22Rv1 (cell line): ENCODE measurements at regions not wholly inside any gene's neighbourhood (a gene's known extent, or its start where the extent isn't known, plus 50 kb on each side); places are given as distances from the start of the nearest gene placed in this dataset.
"Not testable (repeated sequence)": the region's sequence is repeated elsewhere in the genome, so short reads cannot be mapped to it uniquely, and the experiment has no call there.

ENCODE experiments used
- H3K27ac ChIP-seq: fragments of 450-650 bp; 2 replicates; pipeline ENCODE4 v1.5.1; 2017
- ZFX ChIP-seq: fragments of 450-650 bp; IDR thresholded peaks from 2 replicates; pipeline ENCODE4 v1.6.1; 2017; ENCODE audit warnings: antibody characterized with exemption, borderline replicate concordance
- TF ChIP-seq, protein P1 (sequence below): fragments of 450-650 bp; IDR thresholded peaks from 2 replicates; pipeline ENCODE4 v1.5.1; 2017; ENCODE audit warnings: mild to moderate bottlenecking

DNA sequence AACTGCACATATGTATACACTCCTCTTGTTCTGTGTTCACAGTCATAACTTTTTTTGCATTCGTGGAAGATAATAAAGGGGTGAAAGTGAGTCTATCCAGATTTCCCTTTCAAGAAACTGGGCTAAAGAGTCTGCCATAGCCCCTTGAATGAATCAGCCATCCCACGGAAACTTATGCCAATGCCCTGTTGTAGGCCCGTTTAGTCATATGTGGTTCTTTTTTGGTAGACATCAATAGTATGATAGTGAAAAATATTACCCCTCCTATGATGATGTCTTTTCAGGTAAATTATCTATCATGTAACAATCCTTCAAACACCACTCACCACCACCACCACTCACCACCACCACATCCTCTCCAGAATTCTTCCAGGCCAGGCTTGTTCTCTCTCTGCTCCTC, 99.9 kb upstream of the MYLIP start:
- no peak for TF ChIP-seq ZFX
- TF ChIP-seq, protein P1, sequence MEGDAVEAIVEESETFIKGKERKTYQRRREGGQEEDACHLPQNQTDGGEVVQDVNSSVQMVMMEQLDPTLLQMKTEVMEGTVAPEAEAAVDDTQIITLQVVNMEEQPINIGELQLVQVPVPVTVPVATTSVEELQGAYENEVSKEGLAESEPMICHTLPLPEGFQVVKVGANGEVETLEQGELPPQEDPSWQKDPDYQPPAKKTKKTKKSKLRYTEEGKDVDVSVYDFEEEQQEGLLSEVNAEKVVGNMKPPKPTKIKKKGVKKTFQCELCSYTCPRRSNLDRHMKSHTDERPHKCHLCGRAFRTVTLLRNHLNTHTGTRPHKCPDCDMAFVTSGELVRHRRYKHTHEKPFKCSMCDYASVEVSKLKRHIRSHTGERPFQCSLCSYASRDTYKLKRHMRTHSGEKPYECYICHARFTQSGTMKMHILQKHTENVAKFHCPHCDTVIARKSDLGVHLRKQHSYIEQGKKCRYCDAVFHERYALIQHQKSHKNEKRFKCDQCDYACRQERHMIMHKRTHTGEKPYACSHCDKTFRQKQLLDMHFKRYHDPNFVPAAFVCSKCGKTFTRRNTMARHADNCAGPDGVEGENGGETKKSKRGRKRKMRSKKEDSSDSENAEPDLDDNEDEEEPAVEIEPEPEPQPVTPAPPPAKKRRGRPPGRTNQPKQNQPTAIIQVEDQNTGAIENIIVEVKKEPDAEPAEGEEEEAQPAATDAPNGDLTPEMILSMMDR: no peak
- H3K27ac ChIP-seq: no peak overlapping the region

DNA sequence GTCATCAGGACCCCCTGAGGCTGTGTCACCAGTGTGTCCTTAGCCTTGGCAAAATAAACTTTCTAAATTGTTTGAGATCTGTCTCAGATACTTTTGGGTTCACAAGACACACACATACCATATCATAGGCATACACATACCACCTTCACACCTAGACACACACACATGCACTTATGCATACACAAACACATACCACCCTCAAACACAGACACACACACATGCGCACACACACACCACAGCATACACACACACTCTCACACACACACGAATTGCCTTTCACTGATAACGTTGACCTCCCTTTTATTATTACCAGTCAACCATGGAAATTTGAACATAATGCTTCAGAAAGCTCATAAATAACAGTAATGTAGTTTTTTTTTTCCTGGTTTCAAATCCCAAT, 108.6 kb upstream of the MYLIP start:
- no peak overlapping the region for H3K27ac ChIP-seq
- no peak for TF ChIP-seq ZFX
- TF ChIP-seq, protein P1: no peak

DNA sequence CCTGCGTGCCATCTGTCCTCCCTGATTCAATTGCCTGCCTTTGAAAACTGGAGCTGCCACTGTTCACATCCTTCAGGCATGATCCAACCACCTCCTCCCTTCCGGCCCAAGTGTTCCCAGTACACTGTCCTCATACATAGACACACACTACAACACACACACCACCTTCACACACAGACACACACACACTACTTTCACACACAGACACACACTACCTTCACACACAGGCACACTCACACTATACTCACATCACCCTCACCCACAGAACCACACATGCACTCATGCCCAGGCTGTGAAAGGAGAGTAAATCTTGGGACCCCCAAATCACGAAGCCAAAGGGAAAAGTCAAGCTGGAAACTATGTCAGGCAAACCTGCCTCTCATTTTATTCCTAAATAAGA, 109.4 kb upstream of the MYLIP start:
- H3K27ac ChIP-seq: no peak overlapping the region
- TF ChIP-seq, protein P1: no peak
- TF ChIP-seq ZFX: no peak

DNA sequence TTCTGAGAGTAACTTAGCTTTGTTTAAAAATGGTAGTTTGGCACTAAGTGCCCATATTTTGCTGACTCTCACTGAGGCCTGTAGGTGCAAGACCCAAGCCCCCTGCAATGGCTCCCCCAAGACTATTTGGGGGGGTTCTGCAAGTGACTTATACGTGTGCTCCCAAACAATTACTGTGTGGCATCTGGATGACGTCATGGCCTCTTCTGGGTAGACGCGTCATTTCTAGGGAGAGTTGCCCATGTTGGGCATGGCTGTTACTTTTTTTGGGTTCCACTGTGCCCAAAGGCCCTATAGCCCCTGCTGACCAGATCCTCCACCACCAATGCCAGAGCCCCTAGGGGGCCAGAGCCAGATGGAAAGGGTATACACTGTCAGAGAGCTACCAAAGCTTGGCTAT, 110.3 kb upstream of the MYLIP start:
- H3K27ac ChIP-seq: no peak overlapping the region
- TF ChIP-seq, protein P1: no peak
- TF ChIP-seq ZFX: no peak

DNA sequence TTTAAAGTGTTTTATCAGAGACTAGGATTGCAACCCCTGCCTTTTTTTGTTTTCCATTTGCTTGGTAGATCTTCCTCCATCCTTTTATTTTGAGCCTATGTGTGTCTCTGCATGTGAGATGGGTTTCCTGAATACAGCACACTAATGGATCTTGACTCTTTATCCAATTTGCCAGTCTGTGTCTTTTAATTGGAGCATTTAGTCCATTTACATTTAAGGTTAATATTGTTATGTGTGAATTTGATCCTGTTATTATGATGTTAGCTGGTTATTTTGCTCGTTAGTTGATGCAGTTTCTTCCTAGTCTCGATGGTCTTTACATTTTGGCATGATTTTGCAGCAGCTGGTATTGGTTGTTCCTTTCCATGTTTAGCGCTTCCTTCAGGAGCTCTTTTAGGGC, 114.6 kb upstream of the MYLIP start:
- H3K27ac ChIP-seq: not testable (repeated sequence)

DNA sequence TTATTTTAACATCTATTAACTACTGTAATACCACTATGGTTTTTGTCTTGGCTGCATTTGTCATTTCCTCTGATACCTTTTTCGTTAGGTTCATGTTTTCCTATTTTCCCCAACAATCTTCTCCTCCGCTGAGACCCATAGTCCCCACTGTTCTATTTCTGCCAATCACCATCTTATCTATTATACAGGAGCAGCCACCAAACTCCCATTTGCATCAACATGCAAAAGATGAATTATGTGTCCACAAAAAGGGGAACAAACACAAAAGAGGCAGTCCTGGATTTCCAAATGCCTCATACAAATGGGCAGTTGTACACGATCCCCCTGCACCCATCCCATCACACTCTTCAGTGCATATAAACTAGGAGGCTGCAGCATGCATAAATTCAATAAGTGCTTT, 121.7 kb upstream of the MYLIP start:
- no peak for TF ChIP-seq ZFX
- TF ChIP-seq, protein P1: no peak
- no peak overlapping the region for H3K27ac ChIP-seq

DNA sequence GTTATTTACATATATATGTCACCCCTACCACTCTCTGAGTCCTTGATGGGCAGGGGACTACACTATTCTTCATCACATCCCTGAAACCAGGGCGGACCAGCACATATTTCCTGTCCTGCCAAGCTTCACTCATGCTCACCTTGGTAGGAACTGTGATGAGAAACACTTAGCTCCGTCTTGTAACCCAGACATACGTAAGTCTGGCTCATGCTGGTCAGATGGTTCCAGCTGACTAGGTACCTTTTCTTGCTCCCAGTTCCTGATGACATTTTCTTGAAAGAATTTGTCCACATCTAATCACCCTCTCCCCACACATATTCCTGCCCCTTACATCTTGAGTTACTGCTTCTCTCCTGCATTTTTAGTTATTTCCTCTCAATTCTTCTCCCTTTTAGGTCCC, 122.2 kb upstream of the MYLIP start:
- TF ChIP-seq, protein P1: no peak
- TF ChIP-seq ZFX: no peak

DNA sequence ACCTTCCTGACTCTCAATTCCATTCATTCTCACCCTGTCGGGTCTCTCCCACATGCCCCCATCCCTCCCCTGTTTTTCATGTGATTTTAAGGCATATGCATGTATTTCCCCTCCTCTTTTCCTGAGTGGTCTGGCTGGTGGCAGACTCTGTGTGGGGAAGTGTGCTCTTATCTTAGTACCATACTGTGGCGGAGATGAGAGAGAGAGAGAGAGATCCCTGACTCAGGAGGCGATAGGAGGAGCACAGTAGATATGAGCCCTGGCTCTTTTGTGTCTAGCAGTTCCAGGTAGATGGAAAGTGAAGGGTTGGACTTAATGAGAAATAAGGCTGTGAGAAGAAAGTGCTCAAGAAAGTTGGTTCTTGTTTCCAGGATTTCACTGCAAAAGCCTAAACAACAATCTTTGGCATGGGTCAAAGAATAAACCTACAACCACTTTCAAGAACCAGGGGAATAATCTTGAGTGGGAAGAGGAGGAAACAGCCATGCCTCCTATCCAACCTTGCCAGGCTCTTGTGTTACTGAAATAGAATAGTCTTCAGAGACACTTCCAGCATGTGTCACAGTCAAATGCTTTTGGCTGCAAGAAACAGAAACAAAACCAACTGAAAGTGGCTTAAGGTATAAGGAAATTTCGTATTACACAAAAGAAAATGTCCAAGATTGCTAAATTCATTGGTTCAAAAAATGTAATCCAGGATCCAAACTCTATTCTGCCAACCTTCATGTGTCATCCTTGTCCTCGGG, 123.8 kb upstream of the MYLIP start:
- H3K27ac ChIP-seq: no peak overlapping the region
- TF ChIP-seq, protein P1: no peak
- no peak for TF ChIP-seq ZFX

More for the DNA sequence above, 122.2 kb upstream of the MYLIP start:
- H3K27ac ChIP-seq: no peak overlapping the region
